ENCODE measurements at regions not wholly inside any gene's neighbourhood (a gene's known extent, or its start where the extent isn't known, plus 50 kb on each side); places are given as distances from the start of the nearest gene placed in this dataset.

DNA sequence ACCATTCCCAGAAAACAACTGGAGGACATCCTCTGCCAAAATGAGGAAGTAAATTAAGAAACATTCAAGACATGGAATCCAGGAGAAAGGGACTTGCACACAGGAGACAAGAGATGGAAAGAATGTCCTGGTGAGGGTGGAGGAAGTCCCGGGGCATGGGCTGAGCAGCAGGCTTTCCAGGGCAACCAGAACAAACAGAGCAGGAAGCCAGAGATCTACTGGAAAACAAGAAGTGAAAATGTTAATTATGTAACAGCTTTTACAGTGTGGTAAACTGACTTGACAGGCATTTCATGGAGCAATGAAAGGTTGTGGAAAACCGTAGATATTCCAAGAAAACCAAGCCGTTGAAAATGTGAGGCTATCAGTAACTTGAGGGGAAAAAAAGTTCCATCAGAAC, 55.2 kb upstream of the ZNF746 start:
- no peak overlapping the region for H3K27ac ChIP-seq (ENCODE audit: low read depth in 2 of 2, low read length in 2 of 2)
- no peak for TF ChIP-seq CTCF (IDR thresholded peaks at IDR 0.05; ENCODE audit: borderline replicate concordance, extremely low read depth, insufficient read depth)
- H3K9ac ChIP-seq (ENCODE audit: low read length in 3 of 3) = no peak overlapping the region
- H3K9me3 ChIP-seq (ENCODE audit: control insufficient read depth in 2 of 3, insufficient read depth in 1 of 3, low read length in 3 of 3) = no peaks in the 10 kb centered on the region
- H3K4me3 ChIP-seq (ENCODE audit: low read length in 3 of 3) = no peak overlapping the region
- FAIRE-seq = no peak
- no peaks in the 10 kb centered on the region for H3K4me1 ChIP-seq (ENCODE audit: control insufficient read depth in 2 of 3, insufficient read depth in 2 of 3, low read depth in 1 of 3, low read length in 3 of 3)
- intact Hi-C loops (cut with DNase I) = no loop called here
- no peaks in the 10 kb centered on the region for H3K27me3 ChIP-seq (ENCODE audit: control insufficient read depth, insufficient read depth, low read length)
- no peak for DNase-seq
- peaks cover 7 to 47% (median 27%) of the 10 kb centered on the region in 3 donors for H3K36me3 ChIP-seq (ENCODE audit: control insufficient read depth in 2 of 3, insufficient read depth in 3 of 3, low read length in 3 of 3)

Data from kidney (tissue), 13 donors.